ENCODE measurements at regions not wholly inside any gene's neighbourhood (a gene's known extent, or its start where the extent isn't known, plus 50 kb on each side); places are given as distances from the start of the nearest gene placed in this dataset.
"Not testable (repeated sequence)": the region's sequence is repeated elsewhere in the genome, so short reads cannot be mapped to it uniquely, and the experiment has no call there.

DNA sequence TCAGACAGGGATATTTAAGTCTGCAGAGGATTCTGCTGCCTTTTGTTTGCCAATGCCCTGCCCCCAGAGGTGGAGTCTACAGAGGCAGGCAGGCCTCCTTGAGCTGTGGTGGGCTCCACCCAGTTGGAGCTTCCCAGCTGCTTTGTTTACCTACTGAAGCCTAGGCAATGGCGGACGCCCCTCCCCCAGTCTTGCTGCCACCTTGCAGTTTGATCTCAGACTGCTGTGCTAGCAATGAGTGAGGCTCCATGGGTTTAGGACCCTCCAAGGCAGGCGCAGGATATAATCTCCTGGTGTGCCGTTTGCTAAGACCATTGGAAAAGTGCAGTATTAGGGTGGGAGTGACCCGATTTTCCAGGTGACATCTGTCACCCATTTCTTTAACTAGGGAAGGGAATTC, 132.7 kb downstream of the UNC93B1 start:
- DNase-seq, result not testable (repeated sequence)

DNA sequence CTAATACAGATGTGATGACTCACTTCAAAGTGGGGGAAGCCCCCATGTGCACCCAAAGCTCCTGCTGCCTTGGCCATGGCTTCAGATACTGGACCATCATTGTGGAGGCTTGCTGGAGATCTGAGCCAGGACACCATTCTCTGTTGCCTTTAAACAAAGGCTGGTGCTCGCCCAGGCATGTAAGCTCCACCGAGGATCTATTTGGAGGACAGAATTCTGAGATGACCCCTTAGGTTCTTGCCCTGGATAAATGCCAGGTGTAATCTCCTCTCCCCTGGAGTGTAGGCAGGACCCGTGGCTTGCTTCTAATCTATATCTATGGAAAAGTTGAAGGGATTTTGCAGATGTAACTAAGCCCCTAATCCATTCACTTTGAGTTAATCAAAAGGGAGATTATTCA, 141.0 kb downstream of the UNC93B1 start:
- DNase-seq, result not testable (repeated sequence)

DNA sequence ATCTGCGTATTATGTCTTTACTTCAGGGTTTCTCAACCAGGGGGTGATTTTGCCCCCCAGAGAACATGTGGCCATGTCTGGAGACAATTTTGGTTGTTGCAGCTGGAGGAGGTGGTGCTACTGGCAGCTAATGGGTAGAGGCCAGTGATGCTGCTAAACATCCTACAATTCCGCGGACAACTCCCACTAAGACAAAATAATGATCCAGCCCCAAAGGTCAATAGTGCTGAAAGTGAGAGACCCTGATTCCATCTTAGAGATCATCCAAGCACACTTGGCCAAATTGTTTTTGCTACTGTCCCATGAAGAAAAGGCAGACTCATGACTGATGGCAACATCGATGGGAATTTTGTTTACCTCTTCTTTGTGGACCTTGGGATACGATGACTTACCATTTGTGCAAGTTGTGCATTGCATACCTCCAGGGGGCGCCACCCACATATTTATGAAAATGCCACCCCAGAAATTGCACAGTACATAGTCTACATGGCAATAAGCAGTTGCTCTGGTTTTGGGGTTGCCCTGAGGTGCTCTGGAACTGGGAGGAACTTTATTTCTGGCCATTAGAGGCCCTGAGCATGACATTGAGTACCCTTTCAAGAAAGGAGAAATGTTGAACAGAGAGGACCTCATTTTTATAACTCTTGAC, 144.3 kb downstream of the UNC93B1 start:
- DNase-seq, result peak; percentile 18

DNA sequence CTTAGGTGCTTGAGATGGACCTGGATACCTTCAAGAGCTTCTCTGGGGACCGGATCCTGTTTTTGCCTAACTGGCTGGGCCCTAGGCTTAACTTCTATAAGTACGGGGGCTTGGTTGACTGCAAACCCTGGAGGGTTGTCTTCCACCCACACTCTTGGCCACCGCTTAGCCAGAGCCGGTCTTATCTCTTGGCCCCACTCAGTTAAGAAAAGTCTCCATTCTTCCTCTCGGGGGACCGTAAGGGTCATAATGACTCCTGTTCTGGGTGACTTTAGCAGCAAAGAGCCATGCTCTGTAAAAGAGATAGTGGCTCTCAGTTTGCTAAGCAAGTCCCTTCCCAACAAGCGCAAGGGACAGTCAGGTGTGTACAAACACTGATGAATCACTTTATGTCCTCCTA, 153.2 kb downstream of the UNC93B1 start:
- not testable (repeated sequence) for DNase-seq

DNA sequence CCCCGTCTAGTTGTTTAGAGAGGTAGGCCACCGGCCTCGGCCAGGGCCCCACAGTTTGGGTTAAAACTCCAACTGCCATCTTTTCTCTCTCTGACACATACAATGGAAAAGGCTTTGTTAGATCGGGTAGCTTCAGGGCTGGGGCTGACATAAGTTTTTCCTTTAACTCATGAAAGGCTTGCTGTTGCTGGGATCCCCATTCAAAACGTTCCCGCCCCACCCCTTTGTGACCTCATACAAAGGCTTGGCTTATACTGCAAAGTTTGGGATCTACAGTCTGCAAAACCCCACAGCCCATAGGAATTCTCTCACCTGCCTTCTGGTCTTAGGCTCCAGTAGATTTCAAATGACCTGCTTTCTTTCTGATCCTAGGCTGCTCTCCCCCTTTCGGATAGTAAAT, 154.1 kb downstream of the UNC93B1 start:
- DNase-seq, result not testable (repeated sequence)

DNA sequence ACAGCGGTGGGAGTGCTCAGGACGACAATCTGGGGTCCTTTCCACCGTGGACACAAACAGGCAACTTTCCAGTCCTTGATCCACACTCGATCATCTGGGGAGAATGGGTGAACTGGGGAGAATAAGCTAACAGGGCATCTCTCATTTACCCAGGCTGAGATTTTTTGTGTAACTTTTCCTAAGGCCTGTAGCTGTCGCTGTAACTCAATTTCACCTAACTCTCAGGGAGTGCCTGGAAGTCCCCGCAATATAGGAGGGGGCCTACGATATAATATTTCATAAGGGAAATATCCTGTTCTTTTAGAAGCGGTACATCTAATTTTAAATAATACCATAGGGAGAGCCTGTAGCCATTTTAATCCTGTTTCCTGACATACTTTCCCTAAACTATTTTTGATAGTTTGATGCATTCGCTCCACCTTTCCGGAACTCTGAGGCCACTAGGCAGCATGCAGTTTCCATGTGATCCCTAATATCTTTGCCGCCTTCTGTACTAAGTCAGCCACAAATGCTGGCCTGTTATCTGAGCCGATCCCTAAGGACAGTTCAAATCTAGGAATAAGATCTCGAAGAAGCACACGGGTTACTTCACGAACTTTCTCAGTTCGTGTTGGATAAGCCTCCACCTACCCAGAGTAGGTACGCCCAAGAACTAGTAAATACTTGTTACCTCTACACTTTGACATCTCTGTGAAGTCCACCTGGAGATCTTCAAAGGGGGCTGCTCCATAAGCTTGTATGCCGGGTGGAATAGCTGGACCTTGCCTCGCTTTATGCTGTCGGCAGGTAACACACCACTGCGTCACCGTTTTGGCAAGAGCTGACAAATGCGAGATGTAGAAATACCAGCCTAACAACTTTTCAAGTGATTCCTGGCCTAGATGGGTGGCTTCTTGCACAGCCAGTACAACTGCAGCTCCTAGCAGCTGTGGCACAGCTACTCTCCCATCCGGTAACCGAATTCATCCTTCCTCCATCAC, 155.7 kb downstream of the UNC93B1 start:
- DNase-seq, result not testable (repeated sequence)

DNA sequence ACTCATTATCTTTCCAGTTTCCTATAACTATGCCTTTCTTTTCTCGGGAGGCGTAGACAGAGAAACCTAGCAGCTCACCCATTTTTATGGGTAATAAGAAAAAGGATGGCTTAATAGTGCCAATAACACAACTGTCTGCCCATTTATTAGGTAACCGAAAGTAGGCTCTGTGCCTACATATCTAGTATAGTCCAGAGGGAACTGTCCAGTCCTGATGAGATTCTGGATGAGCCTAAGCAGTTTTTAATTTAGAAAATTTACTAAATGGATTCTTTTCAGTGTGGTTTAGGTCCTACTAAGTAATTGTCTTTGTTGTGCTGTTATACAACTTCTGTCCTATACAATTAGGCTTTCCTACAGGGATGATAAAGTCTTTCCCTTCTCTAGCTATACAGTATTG, 157.6 kb downstream of the UNC93B1 start:
- not testable (repeated sequence) for DNase-seq

DNA sequence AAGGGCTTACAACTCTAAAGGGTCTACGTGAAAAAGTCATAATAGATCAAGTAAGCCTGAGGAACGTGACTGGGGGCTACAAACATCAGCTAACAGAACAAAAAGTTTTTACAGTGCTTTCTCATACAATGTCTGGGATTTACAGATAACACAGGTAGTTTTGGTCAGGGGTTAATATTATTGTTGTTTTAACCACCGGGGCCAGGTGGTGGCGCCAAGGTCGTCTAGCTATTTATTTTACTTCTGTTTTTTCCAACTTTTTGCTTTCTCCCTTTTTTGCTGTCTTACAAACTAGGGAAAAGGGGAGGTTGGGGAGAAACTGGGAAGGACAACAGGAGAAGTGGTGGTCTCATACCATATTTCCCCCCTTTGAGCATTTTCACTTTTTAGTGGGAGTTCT, 158.6 kb downstream of the UNC93B1 start:
- DNase-seq, result peak; percentile 8

DNA sequence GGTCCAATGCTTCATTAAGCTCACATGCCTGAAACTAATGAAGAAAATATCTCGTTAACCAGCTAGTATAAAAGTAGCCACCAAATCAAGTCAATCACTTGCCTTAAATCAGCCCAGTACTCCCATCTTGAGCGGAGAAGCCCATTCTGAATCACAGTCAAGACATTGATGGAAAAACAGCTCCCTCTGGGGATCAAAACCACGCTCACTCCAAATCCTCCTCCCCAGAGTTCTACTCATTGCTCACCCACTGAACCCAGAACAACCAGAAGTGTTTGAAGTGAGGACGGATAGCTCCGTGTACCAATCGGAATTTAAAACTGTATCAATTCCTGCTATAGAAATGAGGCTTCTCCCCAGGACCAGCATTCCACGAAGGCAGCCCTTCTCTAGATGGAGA, 163.3 kb downstream of the UNC93B1 start:
- not testable (repeated sequence) for DNase-seq

DNA sequence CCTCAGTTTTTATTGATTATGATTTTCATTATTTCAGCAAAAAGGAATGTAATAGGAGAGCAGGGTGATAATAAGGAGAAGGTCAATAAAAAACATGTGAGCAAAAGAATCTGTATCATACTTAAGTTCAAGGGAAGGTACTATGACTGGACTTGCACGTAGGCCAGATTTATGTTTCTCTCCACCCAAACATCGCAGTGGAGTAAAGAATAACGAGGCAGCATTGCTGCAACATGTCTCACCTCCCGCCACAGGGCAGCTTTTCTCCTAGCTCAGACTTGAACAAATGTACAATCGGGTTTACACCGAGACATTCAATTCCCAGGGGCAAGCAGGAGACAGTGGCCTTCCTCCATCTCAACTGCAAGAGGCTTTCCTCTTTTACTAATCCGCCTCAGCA, 155.7 kb upstream of the ALDH3B2 start:
- DNase-seq, result not testable (repeated sequence)

DNA sequence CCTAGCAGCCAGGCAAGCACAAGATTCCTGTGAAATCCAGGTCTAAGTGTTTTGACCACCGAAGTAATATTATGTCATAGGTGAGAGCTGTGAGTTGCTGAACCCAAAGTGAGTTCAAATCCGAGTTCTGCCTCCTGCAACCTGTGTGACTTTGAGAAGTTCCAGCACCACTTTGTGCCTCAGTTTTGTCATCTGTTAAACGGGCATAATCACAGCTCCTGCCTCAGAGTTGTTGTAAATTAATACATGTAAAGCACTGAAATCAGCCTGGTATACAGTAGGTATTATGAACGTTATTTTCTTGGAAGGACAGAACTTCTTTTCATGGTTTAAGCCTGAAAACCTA, 152.5 kb upstream of the ALDH3B2 start:
- not testable (repeated sequence) for DNase-seq

DNA sequence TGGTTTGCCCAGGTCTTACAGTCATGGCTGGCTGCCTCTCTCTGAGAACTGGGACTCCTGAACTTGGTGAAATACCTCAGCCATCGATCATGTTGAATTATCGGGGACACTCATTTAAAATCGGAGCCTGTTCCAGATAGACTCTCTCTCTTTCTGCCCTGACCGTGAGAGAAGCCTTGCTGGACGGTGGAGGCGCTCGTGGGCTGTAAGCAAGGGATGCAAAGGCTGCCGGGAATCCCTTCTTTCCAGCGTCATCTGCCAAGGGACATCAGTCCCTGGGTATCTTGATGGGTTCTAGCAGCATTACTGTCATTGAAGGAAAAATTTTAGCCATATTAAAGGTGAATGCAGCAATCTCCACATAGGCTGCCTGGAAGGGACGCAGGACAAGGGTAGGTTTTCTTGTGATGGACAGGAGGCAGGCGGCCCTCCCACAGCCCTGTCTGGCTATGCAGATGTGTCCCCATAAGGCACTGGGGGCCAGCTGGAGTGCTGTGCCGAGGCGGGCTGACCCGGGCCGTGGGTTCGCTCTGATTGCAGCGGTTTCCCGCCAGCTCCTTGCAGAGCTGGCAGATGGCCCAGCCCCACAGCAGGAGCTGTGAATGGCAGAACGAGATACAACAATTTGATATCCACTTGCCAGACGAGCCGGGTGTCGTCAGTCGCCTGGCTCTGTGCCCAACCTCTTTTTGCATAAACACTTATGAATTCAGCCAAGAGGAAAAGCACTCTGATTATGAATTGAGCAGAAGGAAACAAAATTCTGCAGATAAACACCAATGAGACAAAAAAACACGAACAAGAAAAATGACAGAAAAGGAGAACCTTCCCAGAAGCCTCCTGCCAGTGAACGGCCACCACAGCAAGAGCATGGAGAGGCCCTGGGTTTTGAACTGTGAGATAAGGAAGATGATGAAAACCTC, 151.9 kb upstream of the ALDH3B2 start:
- peak; percentile 81 for DNase-seq

DNA sequence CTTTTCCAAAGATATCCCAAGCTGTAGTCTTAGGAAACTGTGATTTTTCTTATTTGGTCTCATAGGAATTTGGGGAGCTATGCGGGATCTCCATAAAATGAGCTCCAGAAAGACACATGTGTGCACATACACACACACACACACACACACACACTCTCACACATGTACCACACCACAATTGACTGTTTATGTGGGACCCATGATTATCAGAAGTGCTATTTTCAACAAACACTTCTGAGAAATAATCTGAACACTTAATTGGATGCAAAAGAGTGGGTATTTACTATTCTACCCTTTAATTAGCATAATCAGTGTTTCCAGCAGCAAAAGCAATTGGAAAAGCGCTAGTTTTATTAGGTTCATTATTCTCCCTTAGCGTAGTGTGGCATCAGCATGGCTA, 150.4 kb upstream of the ALDH3B2 start:
- not testable (repeated sequence) for DNase-seq

DNA sequence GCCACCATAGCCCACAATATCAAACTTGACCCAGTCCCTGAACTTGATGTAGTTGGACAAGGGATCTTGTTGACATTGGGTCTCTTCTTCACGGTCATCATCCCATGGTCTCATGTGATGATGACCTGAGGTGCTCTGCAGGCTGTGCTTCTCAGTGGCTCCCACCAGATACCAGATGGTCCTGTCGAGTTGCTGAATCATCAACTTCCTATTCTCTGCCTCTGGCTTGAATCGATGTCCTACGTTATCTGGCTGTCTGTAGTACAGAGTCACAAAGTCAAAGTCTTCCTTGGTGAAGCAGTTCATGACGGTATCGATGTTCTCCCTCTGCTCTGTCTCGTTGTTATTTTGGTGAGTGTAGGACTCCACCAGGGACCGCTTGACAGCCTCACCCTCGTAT, 145.7 kb upstream of the ALDH3B2 start:
- no peak for DNase-seq

DNA sequence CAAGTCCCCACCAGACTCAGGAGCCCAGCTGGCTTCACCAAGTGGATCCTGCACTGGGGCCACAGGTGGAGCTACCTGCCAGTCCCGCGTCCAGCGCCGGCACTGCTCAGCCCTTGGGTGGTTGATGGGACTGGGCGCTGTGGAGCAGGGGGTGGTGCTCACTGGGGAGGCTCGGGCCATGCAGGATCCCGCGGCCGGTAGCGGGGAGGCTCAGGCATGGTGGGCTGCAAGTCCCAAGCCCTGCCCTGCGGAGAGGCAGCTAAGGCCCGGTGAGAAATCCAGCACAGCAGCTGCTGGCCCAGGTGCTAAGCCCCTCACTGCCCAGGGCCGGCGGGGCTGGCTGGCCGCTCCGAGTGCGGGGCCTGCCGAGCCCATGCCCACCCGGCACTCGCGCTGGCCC, 143.1 kb upstream of the ALDH3B2 start:
- not testable (repeated sequence) for DNase-seq

DNA sequence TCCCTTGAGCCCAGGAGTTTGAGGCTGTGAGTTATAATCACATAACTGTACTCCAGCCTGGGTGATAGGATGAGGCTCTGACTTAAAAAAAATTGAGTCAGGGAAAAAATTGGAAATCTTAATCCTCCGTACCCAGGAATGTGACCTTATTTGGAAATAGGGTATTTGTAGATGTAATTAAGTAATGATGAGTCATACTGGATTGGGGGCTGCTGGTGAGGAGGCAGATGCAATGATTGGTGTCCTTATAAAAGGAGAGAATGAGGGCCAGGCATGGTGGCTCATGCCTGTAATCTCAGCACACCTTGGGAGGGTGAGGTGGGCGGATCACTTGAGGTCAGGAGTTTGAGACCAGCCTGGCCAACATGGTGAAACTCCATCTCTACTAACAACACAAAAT, 134.9 kb upstream of the ALDH3B2 start:
- not testable (repeated sequence) for DNase-seq

DNA sequence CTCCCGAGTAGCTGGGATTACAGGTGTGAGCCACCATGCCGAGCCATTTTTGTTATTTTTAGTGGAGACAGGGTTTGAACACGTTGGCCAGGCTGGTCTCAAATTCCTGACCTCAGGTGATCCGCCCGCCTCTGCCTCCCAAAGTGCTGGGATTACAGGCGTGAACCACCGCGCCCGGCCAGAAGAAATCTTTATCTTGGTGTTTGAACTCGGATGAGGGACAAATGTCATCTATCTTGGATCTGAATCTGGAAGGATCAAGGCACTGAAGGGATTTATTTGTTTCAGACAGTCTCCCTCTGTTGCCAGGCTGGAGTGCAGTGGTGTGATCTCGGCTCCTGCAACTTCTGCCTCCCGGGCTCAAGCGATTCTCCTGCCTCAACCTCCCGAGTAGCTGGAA, 133.5 kb upstream of the ALDH3B2 start:
- not testable (repeated sequence) for DNase-seq

DNA sequence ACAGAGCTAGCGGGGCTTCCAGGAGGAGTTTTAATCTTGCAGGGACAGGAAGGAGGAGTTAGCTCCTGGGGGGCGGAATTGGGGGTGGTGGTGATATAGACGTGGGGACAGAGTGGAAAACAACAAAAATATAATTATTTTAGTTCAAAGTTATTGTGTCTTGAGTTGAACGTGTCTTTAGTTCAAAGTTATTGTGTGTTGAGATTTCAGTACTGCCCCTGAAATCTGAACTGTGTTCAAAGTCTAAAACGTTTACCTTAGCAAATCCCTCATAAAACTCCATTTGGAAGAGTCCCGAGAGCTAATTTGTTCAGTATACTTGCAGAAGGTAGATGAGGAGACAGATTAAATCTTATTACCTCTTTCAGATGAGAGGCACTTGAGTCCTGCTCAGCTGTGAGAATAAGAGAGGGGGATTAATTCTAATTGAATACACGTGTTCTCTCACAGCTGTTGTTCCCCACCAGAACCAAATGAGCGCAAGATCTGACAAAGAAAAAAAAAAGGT, 132.4 kb upstream of the ALDH3B2 start:
- DNase-seq, result peak; percentile 59

DNA sequence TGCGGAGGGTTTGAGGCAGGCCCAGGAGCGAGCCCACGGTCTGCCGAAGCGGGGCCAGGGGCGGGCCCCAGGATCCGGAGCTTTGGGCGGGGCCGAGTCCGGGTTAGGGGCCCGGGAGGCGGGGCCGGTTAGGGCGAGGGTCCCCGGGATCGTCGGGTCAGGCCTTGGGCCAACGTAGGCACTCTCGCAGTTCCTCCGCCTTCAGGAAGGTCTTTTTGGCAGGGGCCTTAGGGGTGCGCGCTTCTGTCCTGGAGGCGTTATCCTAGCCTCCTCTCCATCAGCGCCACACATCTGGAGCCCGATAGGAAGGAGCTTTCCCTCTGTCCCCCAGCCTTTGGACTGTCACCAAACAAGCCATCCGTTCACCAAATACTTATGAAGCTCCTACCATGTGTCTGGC, 131.8 kb upstream of the ALDH3B2 start:
- DNase-seq, result peak; percentile 3

DNA sequence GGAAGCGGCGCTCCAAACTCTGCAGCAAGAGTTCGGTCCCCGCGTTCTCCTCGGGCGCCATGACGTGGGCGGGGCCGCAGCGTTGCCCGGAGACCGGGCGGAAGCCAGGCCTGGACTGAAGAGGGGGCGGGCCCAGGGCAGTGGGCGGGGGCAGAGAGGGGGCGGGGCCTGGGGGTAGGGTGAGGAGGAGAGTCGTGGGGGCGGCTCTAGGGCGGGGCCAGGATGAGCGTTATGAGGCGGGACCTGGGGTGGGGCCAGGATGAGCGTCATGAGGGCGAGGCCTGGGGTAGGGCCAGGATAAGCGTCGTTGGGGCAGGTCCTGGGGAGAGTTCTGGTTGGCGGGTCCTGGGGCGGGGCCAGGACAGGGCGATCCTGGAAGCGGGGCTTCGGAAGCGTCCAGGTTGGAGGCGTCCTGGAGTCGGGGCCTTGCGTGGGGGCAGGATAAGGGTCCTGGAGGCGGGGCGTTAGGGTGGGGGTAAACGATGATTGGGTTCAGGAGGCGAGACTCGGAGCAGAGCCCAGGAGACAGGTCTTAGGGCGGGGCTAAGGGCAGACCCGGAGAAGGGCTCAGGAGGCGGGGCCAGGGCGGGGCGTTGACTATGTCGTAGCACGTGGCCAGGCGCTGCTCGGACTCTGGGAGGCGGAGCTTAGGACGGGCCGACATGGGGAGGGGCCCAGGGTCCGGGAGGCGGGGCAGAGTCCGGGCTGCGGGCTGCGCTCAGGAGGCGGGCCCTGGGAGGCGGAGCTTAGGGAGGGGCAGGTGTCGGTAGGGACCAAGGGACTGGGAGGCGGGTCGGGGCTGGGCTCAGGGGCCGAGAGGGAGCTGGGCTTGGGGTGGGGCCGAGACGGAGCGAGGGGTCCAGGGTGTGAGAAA, 131.1 kb upstream of the ALDH3B2 start:
- peak; percentile 89 for DNase-seq

DNA sequence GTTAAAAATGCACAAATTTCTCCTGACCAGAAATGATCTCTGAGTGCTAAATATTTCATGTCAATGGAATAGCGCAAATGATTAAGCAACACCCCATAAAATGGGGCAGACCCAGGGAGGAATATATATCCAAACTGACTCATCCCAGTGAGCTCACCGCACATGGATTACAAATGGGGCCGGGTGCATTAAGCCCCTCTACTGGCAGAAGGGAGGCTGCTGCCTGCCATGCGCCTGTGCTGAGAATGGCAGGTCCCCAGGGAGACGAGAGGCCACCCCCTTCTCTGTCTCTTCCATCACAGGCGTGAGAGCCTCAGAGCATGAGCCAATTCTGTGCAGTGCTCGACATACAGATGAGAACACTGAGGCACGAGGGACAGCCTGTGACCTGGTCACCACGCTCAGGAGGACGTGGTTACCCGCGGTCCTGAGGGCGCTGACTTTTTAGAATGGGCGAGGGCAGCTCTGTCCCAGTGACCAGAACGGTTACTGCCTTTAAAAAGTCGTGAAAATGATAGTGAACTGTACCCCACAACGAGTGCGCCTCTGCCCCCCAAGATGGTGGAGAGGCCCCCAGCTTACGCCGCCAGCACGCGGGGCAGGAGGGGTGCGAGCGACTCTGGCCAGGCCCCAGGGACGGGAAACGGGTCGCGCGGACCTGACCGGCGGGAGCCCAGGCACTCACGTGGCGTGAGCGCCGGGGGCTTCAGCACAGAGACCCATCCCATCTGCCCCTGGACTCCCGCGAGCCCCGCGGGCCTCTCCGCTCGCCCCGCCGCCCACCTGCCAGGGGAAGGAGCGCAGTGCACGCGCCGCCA, 130.2 kb upstream of the ALDH3B2 start:
- peak; percentile 17 for DNase-seq
